ENCODE measurements at regions not wholly inside any gene's neighbourhood (a gene's known extent, or its start where the extent isn't known, plus 50 kb on each side); places are given as distances from the start of the nearest gene placed in this dataset.

- TF ChIP-seq, protein P1, sequence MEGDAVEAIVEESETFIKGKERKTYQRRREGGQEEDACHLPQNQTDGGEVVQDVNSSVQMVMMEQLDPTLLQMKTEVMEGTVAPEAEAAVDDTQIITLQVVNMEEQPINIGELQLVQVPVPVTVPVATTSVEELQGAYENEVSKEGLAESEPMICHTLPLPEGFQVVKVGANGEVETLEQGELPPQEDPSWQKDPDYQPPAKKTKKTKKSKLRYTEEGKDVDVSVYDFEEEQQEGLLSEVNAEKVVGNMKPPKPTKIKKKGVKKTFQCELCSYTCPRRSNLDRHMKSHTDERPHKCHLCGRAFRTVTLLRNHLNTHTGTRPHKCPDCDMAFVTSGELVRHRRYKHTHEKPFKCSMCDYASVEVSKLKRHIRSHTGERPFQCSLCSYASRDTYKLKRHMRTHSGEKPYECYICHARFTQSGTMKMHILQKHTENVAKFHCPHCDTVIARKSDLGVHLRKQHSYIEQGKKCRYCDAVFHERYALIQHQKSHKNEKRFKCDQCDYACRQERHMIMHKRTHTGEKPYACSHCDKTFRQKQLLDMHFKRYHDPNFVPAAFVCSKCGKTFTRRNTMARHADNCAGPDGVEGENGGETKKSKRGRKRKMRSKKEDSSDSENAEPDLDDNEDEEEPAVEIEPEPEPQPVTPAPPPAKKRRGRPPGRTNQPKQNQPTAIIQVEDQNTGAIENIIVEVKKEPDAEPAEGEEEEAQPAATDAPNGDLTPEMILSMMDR (IDR thresholded peaks at IDR 0.05; ENCODE audit: extremely low read depth, insufficient read depth, missing control alignments) = no peak
- in situ Hi-C loops (cut with MboI; ENCODE audit: low pct_unique_long_range_greater_than_20kb, low sequenced_read_pairs, unreplicated experiment) = loop anchor here (25.0 kb wide), 1 partner anchor 613 kb away; no protein-coding TSS in a partner anchor
- no peak for DNase-seq (ENCODE audit: low spot score)
Observed at GRCh38 chr9:71250581-71250980, 129.2 kb upstream of the TRPM3 start.

DNA sequence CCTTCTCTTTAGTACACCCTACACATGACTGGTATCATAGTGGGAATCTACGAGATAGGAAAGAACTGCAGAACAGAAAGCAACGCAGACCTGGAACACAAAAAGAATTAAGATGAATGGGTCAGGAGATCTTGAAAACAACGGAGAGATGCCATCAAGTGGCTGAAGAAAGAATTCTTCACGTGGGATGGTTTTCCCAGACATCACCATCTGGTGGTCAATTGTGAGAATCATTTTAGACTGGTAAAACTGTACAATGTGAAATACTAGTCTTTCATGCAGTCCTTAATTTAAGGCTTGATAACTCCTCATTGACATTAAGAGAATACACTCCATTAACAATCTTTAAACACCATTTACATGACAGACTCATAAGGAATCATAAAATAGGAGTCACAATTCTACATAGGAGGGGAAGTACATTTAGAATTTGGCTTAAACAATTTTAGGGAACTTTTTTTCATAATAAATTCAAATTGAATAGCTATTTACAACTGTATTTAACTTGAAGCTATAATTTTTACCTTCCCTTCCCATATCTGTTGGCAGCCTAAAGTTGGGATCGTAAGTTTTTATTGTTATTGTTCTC, 128.4 kb upstream of the TRPM3 start:
- TF ChIP-seq, protein P1 (IDR thresholded peaks at IDR 0.05; ENCODE audit: extremely low read depth, insufficient read depth, missing control alignments) = peak; percentile 52
- in situ Hi-C loops (cut with MboI; ENCODE audit: low pct_unique_long_range_greater_than_20kb, low sequenced_read_pairs, unreplicated experiment) = loop anchor here (25.0 kb wide), 1 partner anchor 613 kb away; no protein-coding TSS in a partner anchor
- peak; percentile 27 for DNase-seq (ENCODE audit: low spot score)

DNA sequence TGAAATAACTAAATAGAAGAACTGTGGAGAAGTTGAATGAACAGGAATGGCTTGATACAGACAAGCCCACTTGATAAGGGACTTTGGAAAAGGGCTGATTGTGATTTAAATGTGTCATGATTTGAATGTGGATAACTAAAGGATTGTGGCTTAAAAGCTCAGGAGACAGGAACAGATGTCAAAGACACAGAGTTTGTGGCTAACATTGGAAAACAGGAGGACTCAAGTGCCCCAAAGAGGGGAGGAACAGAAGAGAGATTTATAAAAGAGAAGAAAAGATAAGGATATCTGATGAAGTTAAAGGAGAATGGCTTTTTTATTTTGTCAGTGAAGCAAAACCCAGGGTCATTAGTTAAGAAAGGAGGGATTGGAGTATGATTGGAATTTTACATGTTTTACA, 124.2 kb upstream of the TRPM3 start:
- TF ChIP-seq, protein P1 (IDR thresholded peaks at IDR 0.05; ENCODE audit: extremely low read depth, insufficient read depth, missing control alignments) = no peak
- DNase-seq (ENCODE audit: low spot score) = no peak
- in situ Hi-C loops (cut with MboI; ENCODE audit: low pct_unique_long_range_greater_than_20kb, low sequenced_read_pairs, unreplicated experiment) = no loop called here

DNA sequence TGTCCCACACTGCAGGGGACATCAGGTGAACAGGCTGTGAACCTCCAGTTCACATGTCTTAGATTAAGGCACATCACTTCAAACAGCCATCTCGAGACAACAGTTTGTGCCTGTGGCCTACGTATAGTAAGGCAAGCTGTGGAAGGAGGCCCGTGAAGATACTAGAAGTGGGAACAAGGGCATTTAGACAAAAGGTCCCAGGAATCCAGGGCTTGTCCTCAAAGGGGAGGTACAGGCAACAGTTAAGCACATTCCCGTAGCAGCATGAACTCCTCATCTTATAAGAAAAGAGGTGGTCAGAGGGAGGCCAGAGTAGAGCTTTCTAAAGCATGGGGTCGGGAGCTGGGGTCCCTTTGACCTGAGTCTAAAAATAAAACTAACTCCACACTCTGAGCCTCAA, 122.5 kb upstream of the TRPM3 start:
- TF ChIP-seq, protein P1 (IDR thresholded peaks at IDR 0.05; ENCODE audit: extremely low read depth, insufficient read depth, missing control alignments) = no peak
- in situ Hi-C loops (cut with MboI; ENCODE audit: low pct_unique_long_range_greater_than_20kb, low sequenced_read_pairs, unreplicated experiment) = no loop called here
- DNase-seq (ENCODE audit: low spot score) = no peak

DNA sequence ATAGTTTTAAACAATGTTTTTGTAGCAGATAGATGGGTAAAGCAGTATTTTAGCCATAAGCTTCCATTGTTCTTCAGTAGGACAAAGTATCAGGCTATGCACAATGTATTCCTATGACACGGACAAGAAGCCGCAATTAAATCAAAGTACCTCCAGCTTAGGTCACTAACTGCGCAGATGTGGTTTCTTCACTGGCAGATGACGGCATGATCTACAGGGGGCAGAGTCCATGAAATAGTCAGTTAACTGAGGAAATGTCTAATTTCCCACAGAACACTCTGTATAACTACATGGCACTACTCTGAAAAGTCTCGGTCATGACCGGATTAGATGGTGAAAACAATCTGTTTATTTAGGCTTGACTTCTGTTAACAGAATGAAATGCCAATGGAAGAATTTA, 120.7 kb upstream of the TRPM3 start:
- DNase-seq (ENCODE audit: low spot score) = no peak
- TF ChIP-seq, protein P1 (IDR thresholded peaks at IDR 0.05; ENCODE audit: extremely low read depth, insufficient read depth, missing control alignments) = no peak
- in situ Hi-C loops (cut with MboI; ENCODE audit: low pct_unique_long_range_greater_than_20kb, low sequenced_read_pairs, unreplicated experiment) = no loop called here

DNA sequence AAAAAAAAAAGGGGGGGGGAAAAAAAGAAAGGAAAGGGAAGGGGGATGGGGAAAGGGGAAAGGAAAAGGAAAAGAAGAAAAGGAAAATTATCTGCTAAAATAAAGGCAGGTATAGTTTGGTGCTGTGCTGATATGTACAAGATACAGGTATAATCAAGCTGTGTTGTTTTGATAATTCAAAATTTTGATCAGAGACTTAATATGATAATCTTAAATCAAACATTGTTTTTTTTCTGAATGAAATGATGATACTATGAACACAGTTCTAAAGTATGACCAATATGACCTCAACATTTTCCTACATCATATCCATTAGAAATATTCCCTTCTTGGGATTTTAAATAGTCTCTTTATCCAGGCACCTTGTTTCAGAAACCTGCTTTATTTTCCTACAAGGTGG, 115.6 kb upstream of the TRPM3 start:
- no peak for DNase-seq (ENCODE audit: low spot score)
- TF ChIP-seq, protein P1 (IDR thresholded peaks at IDR 0.05; ENCODE audit: extremely low read depth, insufficient read depth, missing control alignments) = no peak
- in situ Hi-C loops (cut with MboI; ENCODE audit: low pct_unique_long_range_greater_than_20kb, low sequenced_read_pairs, unreplicated experiment) = no loop called here

All from GM13977 (cell line).